ENCODE measurements at regions not wholly inside any gene's neighbourhood (a gene's known extent, or its start where the extent isn't known, plus 50 kb on each side); places are given as distances from the start of the nearest gene placed in this dataset.

- TF ChIP-seq ZSCAN21 (CRISPR knock-in tag; IDR thresholded peaks at IDR 0.05; ENCODE audit: borderline replicate concordance): no peak
- no peak for TF ChIP-seq NONO (IDR thresholded peaks at IDR 0.05)
- TF ChIP-seq NONO (CRISPR knock-in tag; conservative IDR thresholded peaks at IDR 0.05): no peak
Measured at GRCh38 chr3:165716592-165716991, 120.6 kb downstream of the BCHE start.
